ENCODE measurements at regions not wholly inside any gene's neighbourhood (a gene's known extent, or its start where the extent isn't known, plus 50 kb on each side); places are given as distances from the start of the nearest gene placed in this dataset.
A peak's percentile ranks its signal among the peaks of the same experiment; 100 is the strongest.
"Not testable (repeated sequence)": the region's sequence is repeated elsewhere in the genome, so short reads cannot be mapped to it uniquely, and the experiment has no call there.

- no peak for TF ChIP-seq CTCF (IDR thresholded peaks at IDR 0.05)
- Histone ChIP-seq H3K4me3 (no peak overlapping the region), H3K36me3 (ENCODE audit: low read depth) (no peaks in the 10 kb centered on the region), H3K9me3 (no peaks in the 10 kb centered on the region), H3K4me1 (ENCODE audit: low read depth) (no peaks in the 10 kb centered on the region)
- no peak for DNase-seq
- intact Hi-C loops (cut with DNase I, micrococcal nuclease), result no loop called here
- no peak for ATAC-seq
These were observed 665.3 kb downstream of the STK39 start for GRCh38 chr2:167581961-167582574.

GRCh38 chr2:167579826-167580225, 667.6 kb downstream of the STK39 start:
- Histone ChIP-seq H3K9me3 (no peaks in the 10 kb centered on the region), H3K4me3 (no peak overlapping the region), H3K4me1 (ENCODE audit: low read depth) (no peaks in the 10 kb centered on the region), H3K36me3 (ENCODE audit: low read depth) (no peaks in the 10 kb centered on the region)
- DNase-seq, result no peak
- TF ChIP-seq CTCF (IDR thresholded peaks at IDR 0.05), result no peak
- intact Hi-C loops (cut with DNase I, micrococcal nuclease), result no loop called here
- no peak for ATAC-seq

- Histone ChIP-seq H3K9me3 (no peaks in the 10 kb centered on the region), H3K4me1 (ENCODE audit: low read depth) (no peaks in the 10 kb centered on the region), H3K4me3 (no peak overlapping the region), H3K36me3 (ENCODE audit: low read depth) (no peaks in the 10 kb centered on the region)
- DNase-seq, result no peak
- intact Hi-C loops (cut with DNase I, micrococcal nuclease), result no loop called here
- no peak for TF ChIP-seq CTCF (IDR thresholded peaks at IDR 0.05)
- ATAC-seq, result no peak
These were observed 672.1 kb downstream of the STK39 start for GRCh38 chr2:167575276-167575675.

- peak in 1 of 3 donors; percentile 20 for DNase-seq
- Histone ChIP-seq H3K36me3 (ENCODE audit: low read depth) (no peaks in the 10 kb centered on the region), H3K4me3 (no peak overlapping the region), H3K4me1 (ENCODE audit: low read depth) (no peaks in the 10 kb centered on the region), H3K9me3 (no peaks in the 10 kb centered on the region)
- intact Hi-C loops (cut with DNase I, micrococcal nuclease), result no loop called here
- TF ChIP-seq CTCF (IDR thresholded peaks at IDR 0.05), result no peak
- peak; percentile 77 for ATAC-seq
These were observed 674.3 kb downstream of the STK39 start for GRCh38 chr2:167572883-167573619.

GRCh38 chr2:167570370-167570769, 677.0 kb downstream of the STK39 start:
- no peaks in the 10 kb centered on the region for H3K4me1 ChIP-seq (ENCODE audit: low read depth)
- no peak for ATAC-seq
- no peaks in the 10 kb centered on the region for H3K36me3 ChIP-seq (ENCODE audit: low read depth)
- DNase-seq, result no peak
- H3K4me3 ChIP-seq, result no peak overlapping the region
- intact Hi-C loops (cut with DNase I, micrococcal nuclease), result no loop called here
- TF ChIP-seq CTCF (IDR thresholded peaks at IDR 0.05), result no peak
- no peaks in the 10 kb centered on the region for H3K9me3 ChIP-seq

GRCh38 chr2:167563885-167564619, 675.8 kb downstream of the XIRP2 start:
- intact Hi-C loops (cut with DNase I, micrococcal nuclease); H3K36me3 ChIP-seq (ENCODE audit: low read depth); H3K4me1 ChIP-seq (ENCODE audit: low read depth); ATAC-seq; H3K4me3 ChIP-seq: not testable (repeated sequence)
- peak in 1 of 3 donors; percentile 29 for DNase-seq
- H3K9me3 ChIP-seq, result peaks cover 10% of the 10 kb centered on the region

GRCh38 chr2:167558272-167558991, 670.2 kb downstream of the XIRP2 start:
- DNase-seq; intact Hi-C loops (cut with DNase I, micrococcal nuclease); H3K9me3 ChIP-seq; H3K4me1 ChIP-seq (ENCODE audit: low read depth); H3K36me3 ChIP-seq (ENCODE audit: low read depth); H3K4me3 ChIP-seq; ATAC-seq: not testable (repeated sequence)

Data from mucosa of descending colon (tissue), 3 donors.